Keratinocyte (primary cell): ENCODE measurements at regions not wholly inside any gene's neighbourhood (a gene's known extent, or its start where the extent isn't known, plus 50 kb on each side); places are given as distances from the start of the nearest gene placed in this dataset.

Experiments used
- DNase-seq: peaks from one replicate; pipeline ENCODE4 v3.0.0-alpha.2; 2011; ENCODE audit warnings: low read depth, missing footprints, low spot score
- FAIRE-seq: peaks from 2 replicates; lab custom pipeline; 2011; peaks lifted over from hg19 to GRCh38; lab: Jason Lieb, UNC
- H2AFZ ChIP-seq: 2 replicates; pipeline ENCODE4 v1.6.0; 2012; ENCODE audit warnings: low read length, control low read depth, inconsistent platforms; ENCODE audit not compliant: control insufficient read depth
- H3K27ac ChIP-seq: 2 replicates; pipeline ENCODE4 v1.5.1; 2011; ENCODE audit warnings: low read length; ENCODE audit not compliant: control insufficient read depth, insufficient read depth
- H3K27me3 ChIP-seq: 3 replicates; pipeline ENCODE4 v1.6.0; 2011; ENCODE audit warnings: low read length; ENCODE audit not compliant: control insufficient read depth, insufficient read depth; ENCODE audit errors: extremely low read depth
- H3K36me3 ChIP-seq, 2 experiments: 2 replicates in 1 of 2; 3 replicates in 1 of 2; pipeline ENCODE4 v1.5.1; 2011; ENCODE audit warnings: low read length in 2 of 2, mild to moderate bottlenecking in 1 of 2; ENCODE audit not compliant: control insufficient read depth in 2 of 2, insufficient read depth in 2 of 2; ENCODE audit errors: extremely low read depth in 1 of 2
- H3K4me1 ChIP-seq: 3 replicates; pipeline ENCODE4 v1.5.1; 2011; ENCODE audit warnings: low read length; ENCODE audit not compliant: control insufficient read depth, insufficient read depth; ENCODE audit errors: extremely low read depth
- H3K4me2 ChIP-seq: 3 replicates; pipeline ENCODE4 v1.6.0; 2011; ENCODE audit warnings: low read depth, low read length; ENCODE audit not compliant: control insufficient read depth, insufficient read depth; ENCODE audit errors: extremely low read depth
- H3K4me3 ChIP-seq, 3 experiments: fragments of 200-600 bp in 1 of 3; sonication (generic) in 1 of 3; 2 replicates in 2 of 3; 3 replicates in 1 of 3; pipeline ENCODE4 v1.5.1; 2011 to 2016; ENCODE audit warnings: low read length in 3 of 3, mild to moderate bottlenecking in 3 of 3, control low read depth in 2 of 3, inconsistent platforms in 1 of 3, low read depth in 1 of 3, mixed read lengths in 1 of 3, mixed run types in 1 of 3, moderate library complexity in 1 of 3; ENCODE audit not compliant: control insufficient read depth in 2 of 3, insufficient read depth in 2 of 3; ENCODE audit errors: extremely low read depth in 1 of 3
- H3K79me2 ChIP-seq: 2 replicates; pipeline ENCODE4 v1.6.0; 2012; ENCODE audit warnings: low read length; ENCODE audit not compliant: control insufficient read depth, insufficient read depth
- H3K9ac ChIP-seq: 3 replicates; pipeline ENCODE4 v1.6.0; 2011; ENCODE audit warnings: low read length; ENCODE audit not compliant: control insufficient read depth, insufficient read depth; ENCODE audit errors: extremely low read depth
- H3K9me1 ChIP-seq: 3 replicates; pipeline ENCODE4 v1.6.0; 2011; ENCODE audit warnings: low read length; ENCODE audit not compliant: control insufficient read depth, insufficient read depth; ENCODE audit errors: extremely low read depth
- H3K9me3 ChIP-seq: 2 replicates; pipeline ENCODE4 v1.5.1; 2012; ENCODE audit warnings: low read depth, low read length; ENCODE audit not compliant: control insufficient read depth
- H4K20me1 ChIP-seq: 3 replicates; pipeline ENCODE4 v1.6.0; 2011; ENCODE audit warnings: low read length; ENCODE audit not compliant: control insufficient read depth, insufficient read depth; ENCODE audit errors: extremely low read depth
- CTCF ChIP-seq, 3 experiments: IDR thresholded peaks in 1 of 3; conservative IDR thresholded peaks in 1 of 3; optimal IDR thresholded peaks in 1 of 3; 2 replicates in 2 of 3; 3 replicates in 1 of 3; pipeline versions ENCODE3 to v1.5.1; 2011; ENCODE audit warnings: low read length in 3 of 3, mild to moderate bottlenecking in 3 of 3, moderate library complexity in 2 of 3, control low read depth in 1 of 3, inconsistent platforms in 1 of 3; ENCODE audit not compliant: insufficient read depth in 2 of 3; ENCODE audit errors: extremely low read depth in 1 of 3
- EZH2 ChIP-seq: IDR thresholded peaks from one replicate; pipeline ENCODE4 v1.6.1; 2012; ENCODE audit warnings: inconsistent platforms, mild to moderate bottlenecking, low read length, moderate library complexity
- dilution Hi-C: fragments of 300-500 bp; cut with MboI; formaldehyde crosslinking; loops from one replicate; pipeline ENCODE4 v1.7.0; 2020; ENCODE audit warnings: low sequenced_read_pairs; ENCODE audit not compliant: extremely low pct_ligation_motif_present

- no peak overlapping the region for H3K9ac ChIP-seq
- H4K20me1 ChIP-seq = no peaks in the 10 kb centered on the region
- no peaks in the 10 kb centered on the region for H3K9me3 ChIP-seq
- H2AFZ ChIP-seq = no peak overlapping the region
- no peak overlapping the region for H3K4me3 ChIP-seq
- H3K79me2 ChIP-seq = no peaks in the 10 kb centered on the region
- H3K4me2 ChIP-seq = no peak overlapping the region
- no peaks in the 10 kb centered on the region for H3K36me3 ChIP-seq
- no peak overlapping the region for H3K27ac ChIP-seq
- H3K9me1 ChIP-seq = no peaks in the 10 kb centered on the region
- H3K4me1 ChIP-seq = peaks cover 7% of the 10 kb centered on the region
- H3K27me3 ChIP-seq = no peaks in the 10 kb centered on the region
- TF ChIP-seq EZH2 (no peak), CTCF (optimal IDR thresholded peaks at IDR 0.05 in 1 of 3, IDR thresholded peaks at IDR 0.05 in 1 of 3, conservative IDR thresholded peaks at IDR 0.05 in 1 of 3; ENCODE audit: extremely low read depth in 1 of 3, insufficient read depth in 2 of 3, low read length in 3 of 3) (no peak)
- FAIRE-seq = peak; percentile 56
- no peak for DNase-seq
- dilution Hi-C loops = no loop called here
Measured at GRCh38 chr7:45987521-45988290, 66.6 kb upstream of the IGFBP3 start.

- Histone ChIP-seq H3K27me3 (no peaks in the 10 kb centered on the region), H3K9me1 (no peaks in the 10 kb centered on the region), H3K79me2 (no peaks in the 10 kb centered on the region), H4K20me1 (no peaks in the 10 kb centered on the region), H3K4me2 (no peak overlapping the region), H3K4me1 (peaks cover 7% of the 10 kb centered on the region), H3K9ac (no peak overlapping the region), H3K36me3 (no peaks in the 10 kb centered on the region), H3K27ac (no peak overlapping the region), H3K4me3 (no peak overlapping the region), H2AFZ (no peak overlapping the region), H3K9me3 (no peaks in the 10 kb centered on the region)
- DNase-seq (no peak), FAIRE-seq (no peak)
- dilution Hi-C loops = no loop called here
- TF ChIP-seq EZH2 = no peak
- TF ChIP-seq CTCF (optimal IDR thresholded peaks at IDR 0.05 in 1 of 3, IDR thresholded peaks at IDR 0.05 in 1 of 3, conservative IDR thresholded peaks at IDR 0.05 in 1 of 3; ENCODE audit: extremely low read depth in 1 of 3, insufficient read depth in 2 of 3, low read length in 3 of 3) = no peak
Measured at GRCh38 chr7:45986355-45987298, 65.6 kb upstream of the IGFBP3 start.
